ENCODE measurements at regions not wholly inside any gene's neighbourhood (a gene's known extent, or its start where the extent isn't known, plus 50 kb on each side); places are given as distances from the start of the nearest gene placed in this dataset.
A peak's percentile ranks its signal among the peaks of the same experiment; 100 is the strongest.

DNA sequence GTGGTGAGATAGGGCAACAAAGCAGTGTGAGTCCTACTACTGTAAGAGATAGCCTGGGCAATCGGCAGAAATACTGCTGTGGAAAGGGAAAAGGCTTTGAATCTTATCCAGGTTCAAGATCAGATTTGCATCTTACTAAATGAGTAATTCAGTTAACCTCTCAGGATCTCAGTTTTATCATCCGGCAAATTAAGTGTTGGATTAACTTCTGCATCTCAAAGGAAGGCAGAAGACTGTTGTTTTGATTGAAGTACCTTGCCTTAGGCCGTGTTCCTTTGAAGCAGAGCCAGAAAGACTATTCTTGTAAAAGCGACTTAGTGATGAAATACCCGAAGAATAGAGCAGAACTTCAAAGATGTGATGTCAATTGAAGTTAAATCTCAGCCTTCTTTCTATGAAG lies 612.9 kb upstream of the USP24 start:
- intact Hi-C loops (cut with DNase I; ENCODE audit: low total_unique reads): no loop called here
- WGBS, 2 donors (ENCODE audit: low coverage in 1 of 2): 77 to 80% methylated on average over 5 of the region's 5 CpGs

GRCh38 chr1:55827350-55827749 lies 612.2 kb upstream of the USP24 start:
- Histone ChIP-seq H3K4me3 (no peak overlapping the region), H3K36me3 (no peaks in the 10 kb centered on the region), H3K27ac (peak overlapping the region in 1 of 4 donors; percentile 7), H3K4me1 (no peaks in the 10 kb centered on the region), H3K9me3 (no peaks in the 10 kb centered on the region), H3K27me3 (no peaks in the 10 kb centered on the region)
- no peak for DNase-seq
- 45 to 67% methylated on average over 2 to 4 of the region's 4 CpGs for WGBS, 2 donors (ENCODE audit: low coverage in 1 of 2)
- intact Hi-C loops (cut with DNase I; ENCODE audit: low total_unique reads): no loop called here
- TF ChIP-seq POLR2AphosphoS5 (IDR thresholded peaks at IDR 0.05): peak; percentile 7 to 46 (median 35)
- peak; percentile 33 for TF ChIP-seq EP300 (IDR thresholded peaks at IDR 0.05; ENCODE audit: low read depth)
- no peak for TF ChIP-seq POLR2A (IDR thresholded peaks at IDR 0.05)
- TF ChIP-seq, protein P1, sequence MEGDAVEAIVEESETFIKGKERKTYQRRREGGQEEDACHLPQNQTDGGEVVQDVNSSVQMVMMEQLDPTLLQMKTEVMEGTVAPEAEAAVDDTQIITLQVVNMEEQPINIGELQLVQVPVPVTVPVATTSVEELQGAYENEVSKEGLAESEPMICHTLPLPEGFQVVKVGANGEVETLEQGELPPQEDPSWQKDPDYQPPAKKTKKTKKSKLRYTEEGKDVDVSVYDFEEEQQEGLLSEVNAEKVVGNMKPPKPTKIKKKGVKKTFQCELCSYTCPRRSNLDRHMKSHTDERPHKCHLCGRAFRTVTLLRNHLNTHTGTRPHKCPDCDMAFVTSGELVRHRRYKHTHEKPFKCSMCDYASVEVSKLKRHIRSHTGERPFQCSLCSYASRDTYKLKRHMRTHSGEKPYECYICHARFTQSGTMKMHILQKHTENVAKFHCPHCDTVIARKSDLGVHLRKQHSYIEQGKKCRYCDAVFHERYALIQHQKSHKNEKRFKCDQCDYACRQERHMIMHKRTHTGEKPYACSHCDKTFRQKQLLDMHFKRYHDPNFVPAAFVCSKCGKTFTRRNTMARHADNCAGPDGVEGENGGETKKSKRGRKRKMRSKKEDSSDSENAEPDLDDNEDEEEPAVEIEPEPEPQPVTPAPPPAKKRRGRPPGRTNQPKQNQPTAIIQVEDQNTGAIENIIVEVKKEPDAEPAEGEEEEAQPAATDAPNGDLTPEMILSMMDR (IDR thresholded peaks at IDR 0.05): no peak
- in situ Hi-C loops (cut with MboI; ENCODE audit: low pct_ligation_motif_present in 1 of 4, low pct_unique_long_range_greater_than_20kb in 1 of 4, low sequenced_read_pairs in 3 of 4): no loop called here

More for the DNA sequence above, 612.9 kb upstream of the USP24 start:
- H3K4me3 ChIP-seq: no peak overlapping the region
- no peaks in the 10 kb centered on the region for H3K4me1 ChIP-seq
- TF ChIP-seq, protein P1 (IDR thresholded peaks at IDR 0.05): no peak
- TF ChIP-seq POLR2A (IDR thresholded peaks at IDR 0.05) (no peak), POLR2AphosphoS5 (IDR thresholded peaks at IDR 0.05) (no peak), EP300 (IDR thresholded peaks at IDR 0.05; ENCODE audit: low read depth) (no peak)
- DNase-seq: no peak
- H3K36me3 ChIP-seq: no peaks in the 10 kb centered on the region
- no peaks in the 10 kb centered on the region for H3K9me3 ChIP-seq
- in situ Hi-C loops (cut with MboI; ENCODE audit: low pct_ligation_motif_present in 1 of 4, low pct_unique_long_range_greater_than_20kb in 1 of 4, low sequenced_read_pairs in 3 of 4): no loop called here
- peak overlapping the region in 2 of 4 donors; percentile 3 to 7 for H3K27ac ChIP-seq
- no peaks in the 10 kb centered on the region for H3K27me3 ChIP-seq

- TF ChIP-seq, protein P1 (IDR thresholded peaks at IDR 0.05): no peak
- TF ChIP-seq POLR2A (IDR thresholded peaks at IDR 0.05) (no peak), POLR2AphosphoS5 (IDR thresholded peaks at IDR 0.05) (peak in 1 of 3 donors; percentile 30), EP300 (IDR thresholded peaks at IDR 0.05; ENCODE audit: low read depth) (no peak)
- in situ Hi-C loops (cut with MboI; ENCODE audit: low pct_ligation_motif_present in 1 of 4, low pct_unique_long_range_greater_than_20kb in 1 of 4, low sequenced_read_pairs in 3 of 4): no loop called here
- WGBS, 2 donors (ENCODE audit: low coverage in 1 of 2): 46 to 58% methylated on average over 3 to 4 of the region's 4 CpGs
- Histone ChIP-seq H3K27me3 (no peaks in the 10 kb centered on the region), H3K4me3 (no peak overlapping the region), H3K36me3 (no peaks in the 10 kb centered on the region), H3K27ac (peak overlapping the region in 1 of 4 donors; percentile 5), H3K9me3 (no peaks in the 10 kb centered on the region), H3K4me1 (no peaks in the 10 kb centered on the region)
- no peak for DNase-seq
- intact Hi-C loops (cut with DNase I; ENCODE audit: low total_unique reads): no loop called here
These were observed 611.4 kb upstream of the USP24 start for GRCh38 chr1:55826381-55827080.

DNA sequence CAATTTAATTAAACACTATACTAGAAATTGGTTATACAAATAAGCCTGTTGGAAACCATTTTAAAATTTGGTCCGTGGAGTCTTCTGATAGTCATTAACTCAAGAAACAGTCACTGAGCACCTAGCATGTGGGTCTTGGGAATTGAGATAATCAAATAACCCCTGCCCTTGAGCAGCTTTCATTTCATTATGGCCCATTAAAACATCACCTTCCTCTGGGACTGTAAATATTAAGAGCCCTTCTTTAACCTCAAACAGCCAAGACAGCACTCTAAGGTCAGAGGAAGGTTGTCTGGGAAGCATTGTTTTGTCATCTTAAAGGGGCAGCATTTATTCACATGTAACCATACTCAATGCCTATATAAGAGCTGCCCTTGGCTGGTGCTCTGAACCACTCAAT lies 610.3 kb upstream of the USP24 start:
- TF ChIP-seq POLR2A (IDR thresholded peaks at IDR 0.05) (no peak), EP300 (IDR thresholded peaks at IDR 0.05; ENCODE audit: low read depth) (no peak), POLR2AphosphoS5 (IDR thresholded peaks at IDR 0.05) (no peak)
- TF ChIP-seq, protein P1 (IDR thresholded peaks at IDR 0.05): no peak
- WGBS, 2 donors (ENCODE audit: low coverage in 1 of 2): 69 to 100% methylated on average over 1 of the region's 1 CpG
- intact Hi-C loops (cut with DNase I; ENCODE audit: low total_unique reads): no loop called here

More for the DNA sequence above, 610.3 kb upstream of the USP24 start:
- no peak for DNase-seq
- Histone ChIP-seq H3K27me3 (no peaks in the 10 kb centered on the region), H3K9me3 (no peaks in the 10 kb centered on the region), H3K4me1 (no peaks in the 10 kb centered on the region), H3K36me3 (no peaks in the 10 kb centered on the region), H3K27ac (no peak overlapping the region), H3K4me3 (no peak overlapping the region)
- in situ Hi-C loops (cut with MboI; ENCODE audit: low pct_ligation_motif_present in 1 of 4, low pct_unique_long_range_greater_than_20kb in 1 of 4, low sequenced_read_pairs in 3 of 4): no loop called here
